H1 (cell line): ENCODE measurements at regions not wholly inside any gene's neighbourhood (a gene's known extent, or its start where the extent isn't known, plus 50 kb on each side); places are given as distances from the start of the nearest gene placed in this dataset.

ENCODE experiments used
- ASH2L ChIP-seq: fragments of 200-600, 300-600 bp; sonication (generic); IDR thresholded peaks from one replicate; pipeline ENCODE4 v1.7.1; 2017; ENCODE audit warnings: low read length
- ATF2 ChIP-seq: IDR thresholded peaks from 2 replicates; pipeline ENCODE4 v1.6.1; 2012; ENCODE audit warnings: low read length, inconsistent platforms
- BACH1 ChIP-seq: IDR thresholded peaks from 2 replicates; pipeline ENCODE4 v1.6.1; 2012; ENCODE audit warnings: low read length, improper control_type of control experiment
- FOSL1 ChIP-seq: IDR thresholded peaks from 2 replicates; pipeline ENCODE4 v1.6.1; 2011; ENCODE audit warnings: mild to moderate bottlenecking, low read depth, low read length, moderate library complexity; ENCODE audit not compliant: insufficient read depth
- GTF2F1 ChIP-seq: IDR thresholded peaks from 2 replicates; pipeline ENCODE4 v1.6.1; 2012; ENCODE audit warnings: low read depth, low read length, improper control_type of control experiment, borderline replicate concordance
- TF ChIP-seq, protein P1 (sequence below): IDR thresholded peaks from 2 replicates; pipeline ENCODE4 v1.6.1; 2011; ENCODE audit warnings: low read length, improper control_type of control experiment

- TF ChIP-seq BACH1: no peak
- TF ChIP-seq ASH2L: no peak
- no peak for TF ChIP-seq GTF2F1
- TF ChIP-seq, protein P1, sequence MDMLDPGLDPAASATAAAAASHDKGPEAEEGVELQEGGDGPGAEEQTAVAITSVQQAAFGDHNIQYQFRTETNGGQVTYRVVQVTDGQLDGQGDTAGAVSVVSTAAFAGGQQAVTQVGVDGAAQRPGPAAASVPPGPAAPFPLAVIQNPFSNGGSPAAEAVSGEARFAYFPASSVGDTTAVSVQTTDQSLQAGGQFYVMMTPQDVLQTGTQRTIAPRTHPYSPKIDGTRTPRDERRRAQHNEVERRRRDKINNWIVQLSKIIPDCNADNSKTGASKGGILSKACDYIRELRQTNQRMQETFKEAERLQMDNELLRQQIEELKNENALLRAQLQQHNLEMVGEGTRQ: no peak
- TF ChIP-seq ATF2: no peak
- no peak for TF ChIP-seq FOSL1
These were observed 105.2 kb upstream of the ZNF521 start (continued) for GRCh38 chr18:25457126-25457525.
